ENCODE measurements at regions not wholly inside any gene's neighbourhood (a gene's known extent, or its start where the extent isn't known, plus 50 kb on each side); places are given as distances from the start of the nearest gene placed in this dataset.

DNA sequence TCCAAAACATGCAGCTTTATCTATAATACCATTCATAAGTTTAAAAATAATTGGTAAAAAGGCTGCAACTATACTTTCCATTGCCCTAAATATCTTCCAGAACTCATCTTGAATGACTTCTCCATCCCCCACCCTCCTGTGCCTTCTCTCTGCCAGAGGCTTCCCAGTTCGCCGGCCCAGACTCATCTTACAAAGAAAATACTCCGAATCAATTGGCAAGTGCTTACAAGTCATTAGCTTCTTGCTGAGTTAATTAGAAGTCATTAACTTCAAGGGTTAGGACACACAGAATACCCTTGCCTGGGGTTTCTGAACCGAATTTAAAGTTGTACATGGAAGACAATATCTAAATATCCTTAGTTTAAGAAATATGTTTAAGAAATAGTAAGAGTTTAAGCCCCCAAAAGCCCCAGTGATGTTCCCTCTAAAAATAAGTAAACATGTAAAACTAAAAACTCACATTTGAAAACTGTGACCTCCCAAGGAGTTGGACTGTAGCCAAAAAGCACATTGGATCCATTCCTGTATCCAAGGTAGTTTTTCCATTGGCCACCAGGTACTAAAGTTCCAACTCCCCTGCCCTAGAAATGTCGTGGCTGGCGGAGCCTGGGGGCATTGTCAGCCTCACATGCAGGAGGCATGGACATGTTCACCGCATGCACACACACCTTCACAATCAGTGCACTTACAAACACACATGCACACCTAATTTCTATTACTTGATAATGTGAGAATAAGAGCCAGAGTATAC, 535.2 kb upstream of the FAT1 start:
- H3K4me3 ChIP-seq (ENCODE audit: low read length): no peak overlapping the region
- no peaks in the 10 kb centered on the region for H3K9me3 ChIP-seq (ENCODE audit: control insufficient read depth, insufficient read depth, low read length)
- no peaks in the 10 kb centered on the region for H3K4me1 ChIP-seq (ENCODE audit: control insufficient read depth, insufficient read depth, low read length)
- H3K36me3 ChIP-seq (ENCODE audit: control insufficient read depth, insufficient read depth, low read length): no peaks in the 10 kb centered on the region
- WGBS (ENCODE audit: insufficient coverage, insufficient read length): no CpG with 5 or more reads among the region's 7 CpGs
- no peaks in the 10 kb centered on the region for H3K27me3 ChIP-seq (ENCODE audit: control insufficient read depth, insufficient read depth, low read length)
- no peak for DNase-seq (ENCODE audit: low read depth, low spot score)
- no peak overlapping the region for H3K27ac ChIP-seq (ENCODE audit: low read length)

DNA sequence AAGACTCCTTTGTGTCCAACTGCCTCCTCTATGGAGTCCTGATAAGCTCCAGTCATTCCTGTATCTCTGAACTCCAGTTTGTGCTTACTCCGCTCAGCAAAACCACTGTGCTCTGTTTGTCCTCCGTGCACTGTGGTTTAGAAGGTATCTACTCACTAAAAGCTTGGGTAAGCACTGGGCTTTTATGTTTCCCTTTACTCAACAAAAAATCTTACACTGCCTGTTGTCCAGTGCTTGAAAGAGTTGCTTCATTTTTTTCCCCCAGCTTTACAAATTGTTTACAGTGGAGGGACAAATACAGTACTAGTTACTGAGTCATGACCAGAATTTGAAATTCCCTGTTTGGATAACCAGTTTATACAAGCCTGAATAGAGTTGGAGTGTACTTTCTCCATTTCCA, 545.3 kb upstream of the FAT1 start:
- Histone ChIP-seq H3K4me1 (ENCODE audit: control insufficient read depth, insufficient read depth, low read length) (no peaks in the 10 kb centered on the region), H3K36me3 (ENCODE audit: control insufficient read depth, insufficient read depth, low read length) (no peaks in the 10 kb centered on the region), H3K4me3 (ENCODE audit: low read length) (no peak overlapping the region), H3K27me3 (ENCODE audit: control insufficient read depth, insufficient read depth, low read length) (no peaks in the 10 kb centered on the region), H3K27ac (ENCODE audit: low read length) (no peak overlapping the region), H3K9me3 (ENCODE audit: control insufficient read depth, insufficient read depth, low read length) (no peaks in the 10 kb centered on the region)
- DNase-seq (ENCODE audit: low read depth, low spot score): no peak
- WGBS (ENCODE audit: insufficient coverage, insufficient read length): no CpG with 5 or more reads among the region's 2 CpGs

DNA sequence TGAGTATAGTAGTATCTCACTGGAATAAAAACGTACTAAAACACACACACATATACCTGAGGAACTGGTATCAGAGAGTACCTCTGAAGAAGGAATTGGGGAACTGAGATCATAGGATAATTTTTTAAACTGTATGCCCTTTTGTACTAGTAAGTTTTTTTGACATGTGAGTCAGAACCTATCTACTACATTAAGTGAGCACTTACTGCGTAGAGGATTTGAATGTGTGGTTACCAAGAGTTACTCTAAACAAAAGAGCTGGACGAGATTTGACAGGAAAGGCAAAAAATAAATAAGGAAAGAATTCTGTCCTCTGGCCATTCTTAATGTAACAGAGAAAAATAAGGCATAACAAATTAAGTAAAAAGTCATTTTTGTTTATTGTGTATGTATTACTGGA, 546.5 kb upstream of the FAT1 start:
- Histone ChIP-seq H3K36me3 (ENCODE audit: control insufficient read depth, insufficient read depth, low read length) (no peaks in the 10 kb centered on the region), H3K4me1 (ENCODE audit: control insufficient read depth, insufficient read depth, low read length) (no peaks in the 10 kb centered on the region), H3K4me3 (ENCODE audit: low read length) (no peak overlapping the region), H3K27ac (ENCODE audit: low read length) (no peak overlapping the region), H3K9me3 (ENCODE audit: control insufficient read depth, insufficient read depth, low read length) (no peaks in the 10 kb centered on the region), H3K27me3 (ENCODE audit: control insufficient read depth, insufficient read depth, low read length) (no peaks in the 10 kb centered on the region)
- no CpG with 5 or more reads among the region's 3 CpGs for WGBS (ENCODE audit: insufficient coverage, insufficient read length)
- no peak for DNase-seq (ENCODE audit: low read depth, low spot score)

DNA sequence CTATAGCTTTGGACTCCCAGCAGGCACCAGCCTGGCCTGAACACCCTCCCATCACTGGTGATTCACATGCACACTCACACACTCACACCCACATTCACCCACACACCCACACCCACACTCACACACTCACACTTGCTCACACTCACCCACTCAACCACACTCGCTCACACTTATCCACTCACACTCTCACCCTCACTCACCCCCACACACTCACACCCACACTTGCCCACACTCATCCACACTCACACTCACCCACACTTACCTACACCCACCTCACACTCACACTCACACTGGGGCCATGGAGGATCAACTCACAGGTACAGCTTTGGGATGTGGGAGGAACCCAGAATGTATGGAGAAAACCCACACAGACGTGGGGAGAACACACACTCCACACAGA, 548.2 kb upstream of the FAT1 start:
- no peak overlapping the region for H3K27ac ChIP-seq (ENCODE audit: low read length)
- 100% methylated on average over 1 of the region's 2 CpGs for WGBS (ENCODE audit: insufficient coverage, insufficient read length)
- no peaks in the 10 kb centered on the region for H3K9me3 ChIP-seq (ENCODE audit: control insufficient read depth, insufficient read depth, low read length)
- H3K36me3 ChIP-seq (ENCODE audit: control insufficient read depth, insufficient read depth, low read length): no peaks in the 10 kb centered on the region
- no peaks in the 10 kb centered on the region for H3K4me1 ChIP-seq (ENCODE audit: control insufficient read depth, insufficient read depth, low read length)
- no peaks in the 10 kb centered on the region for H3K27me3 ChIP-seq (ENCODE audit: control insufficient read depth, insufficient read depth, low read length)
- DNase-seq (ENCODE audit: low read depth, low spot score): no peak
- H3K4me3 ChIP-seq (ENCODE audit: low read length): no peak overlapping the region

DNA sequence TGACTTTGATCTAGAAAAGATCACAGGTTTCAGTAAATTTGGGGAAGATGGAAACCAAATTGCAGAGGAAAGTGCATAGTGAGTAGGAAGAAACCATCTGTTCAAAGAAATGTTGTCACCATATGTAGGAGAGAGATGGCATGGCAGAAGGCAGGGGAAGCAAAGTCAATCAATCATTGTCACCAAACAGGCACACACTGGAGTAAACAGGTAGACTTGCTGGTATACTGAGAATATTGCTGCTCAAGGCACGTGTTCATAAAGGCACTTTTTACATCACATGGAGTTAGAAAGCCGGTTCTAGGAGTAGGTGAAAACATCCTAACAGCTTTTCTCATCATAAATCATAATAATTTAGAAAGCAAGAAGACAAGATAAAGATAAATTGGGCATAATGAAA, 550.5 kb upstream of the FAT1 start:
- H3K4me1 ChIP-seq (ENCODE audit: control insufficient read depth, insufficient read depth, low read length): no peaks in the 10 kb centered on the region
- no peaks in the 10 kb centered on the region for H3K27me3 ChIP-seq (ENCODE audit: control insufficient read depth, insufficient read depth, low read length)
- no peaks in the 10 kb centered on the region for H3K36me3 ChIP-seq (ENCODE audit: control insufficient read depth, insufficient read depth, low read length)
- no peak overlapping the region for H3K4me3 ChIP-seq (ENCODE audit: low read length)
- DNase-seq (ENCODE audit: low read depth, low spot score): no peak
- H3K9me3 ChIP-seq (ENCODE audit: control insufficient read depth, insufficient read depth, low read length): no peaks in the 10 kb centered on the region
- no peak overlapping the region for H3K27ac ChIP-seq (ENCODE audit: low read length)
- WGBS (ENCODE audit: insufficient coverage, insufficient read length): no CpG with 5 or more reads among the region's 2 CpGs

DNA sequence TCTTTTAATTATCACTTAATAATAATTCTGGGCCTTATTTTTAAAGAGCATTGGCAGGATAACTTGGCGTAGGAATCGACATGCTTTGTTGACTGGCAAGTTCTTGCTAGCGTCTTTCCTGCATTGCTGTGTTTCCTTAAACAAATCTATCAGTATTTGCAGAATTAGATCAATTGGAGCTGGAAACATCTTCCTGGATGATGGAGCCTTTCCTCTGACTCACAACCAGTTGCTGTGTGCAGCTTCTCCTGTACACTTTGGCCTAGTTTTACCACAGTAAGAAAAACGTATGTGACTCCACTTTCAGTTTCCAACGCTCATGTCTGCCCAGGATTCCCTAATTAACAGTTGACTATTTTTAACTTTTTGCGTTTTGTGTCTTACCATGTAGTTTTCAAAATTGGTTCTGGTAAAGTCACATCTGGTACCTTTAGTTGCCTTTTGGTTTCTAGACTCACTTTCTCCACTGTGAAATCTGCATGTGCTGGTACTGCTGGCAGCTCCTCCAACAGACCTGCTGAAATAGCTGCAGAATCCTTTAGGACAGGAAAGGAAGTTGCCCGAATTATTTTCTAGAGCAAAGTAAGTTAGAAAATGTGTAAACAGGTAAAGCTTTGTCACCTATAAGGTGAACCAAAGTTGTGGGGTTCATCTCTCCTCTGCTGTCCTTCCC, 553.2 kb upstream of the FAT1 start:
- H3K4me1 ChIP-seq (ENCODE audit: control insufficient read depth, insufficient read depth, low read length): no peaks in the 10 kb centered on the region
- no peaks in the 10 kb centered on the region for H3K27me3 ChIP-seq (ENCODE audit: control insufficient read depth, insufficient read depth, low read length)
- H3K4me3 ChIP-seq (ENCODE audit: low read length): no peak overlapping the region
- H3K36me3 ChIP-seq (ENCODE audit: control insufficient read depth, insufficient read depth, low read length): no peaks in the 10 kb centered on the region
- H3K27ac ChIP-seq (ENCODE audit: low read length): no peak overlapping the region
- no peak for DNase-seq (ENCODE audit: low read depth, low spot score)
- no CpG with 5 or more reads among the region's 7 CpGs for WGBS (ENCODE audit: insufficient coverage, insufficient read length)
- H3K9me3 ChIP-seq (ENCODE audit: control insufficient read depth, insufficient read depth, low read length): no peaks in the 10 kb centered on the region

DNA sequence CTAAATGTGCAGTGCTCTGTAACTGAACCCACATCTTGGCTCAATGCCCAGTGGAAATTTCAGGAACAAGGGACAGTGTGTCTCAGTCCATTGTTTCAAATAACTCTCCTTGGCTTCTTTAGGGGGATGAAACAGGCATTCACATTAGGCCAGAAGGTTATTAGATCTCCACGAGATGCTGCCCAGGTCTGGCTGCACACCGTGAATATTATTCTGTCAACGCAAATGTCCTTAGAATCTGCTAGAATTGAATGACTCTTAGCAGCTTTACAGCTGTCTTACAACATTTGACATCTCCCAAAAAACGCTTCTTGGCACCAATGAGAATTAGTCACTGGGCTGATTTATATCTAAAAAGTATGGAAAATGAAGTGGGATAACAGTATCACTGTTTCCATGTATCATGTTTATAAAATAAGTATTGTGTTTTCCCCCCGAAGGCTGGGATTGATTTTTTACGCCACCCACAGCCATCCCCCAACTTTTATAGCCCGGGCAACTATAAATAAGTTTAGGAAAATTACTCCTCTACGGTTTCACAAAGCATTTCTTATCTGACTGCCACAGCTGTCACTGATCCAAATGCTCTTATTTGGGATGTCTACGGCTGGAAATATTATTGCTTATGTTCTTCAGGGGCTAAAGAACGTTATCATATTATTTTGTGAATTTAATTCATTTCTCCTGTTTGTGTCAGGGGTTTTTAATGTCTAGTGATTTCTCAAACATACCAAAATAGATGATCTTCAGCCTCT, 559.7 kb upstream of the FAT1 start:
- Histone ChIP-seq H3K27me3 (ENCODE audit: control insufficient read depth, insufficient read depth, low read length) (no peaks in the 10 kb centered on the region), H3K4me1 (ENCODE audit: control insufficient read depth, insufficient read depth, low read length) (no peaks in the 10 kb centered on the region), H3K4me3 (ENCODE audit: low read length) (no peak overlapping the region), H3K27ac (ENCODE audit: low read length) (no peak overlapping the region), H3K9me3 (ENCODE audit: control insufficient read depth, insufficient read depth, low read length) (no peaks in the 10 kb centered on the region), H3K36me3 (ENCODE audit: control insufficient read depth, insufficient read depth, low read length) (no peaks in the 10 kb centered on the region)
- no peak for DNase-seq (ENCODE audit: low read depth, low spot score)
- no CpG with 5 or more reads among the region's 10 CpGs for WGBS (ENCODE audit: insufficient coverage, insufficient read length)

DNA sequence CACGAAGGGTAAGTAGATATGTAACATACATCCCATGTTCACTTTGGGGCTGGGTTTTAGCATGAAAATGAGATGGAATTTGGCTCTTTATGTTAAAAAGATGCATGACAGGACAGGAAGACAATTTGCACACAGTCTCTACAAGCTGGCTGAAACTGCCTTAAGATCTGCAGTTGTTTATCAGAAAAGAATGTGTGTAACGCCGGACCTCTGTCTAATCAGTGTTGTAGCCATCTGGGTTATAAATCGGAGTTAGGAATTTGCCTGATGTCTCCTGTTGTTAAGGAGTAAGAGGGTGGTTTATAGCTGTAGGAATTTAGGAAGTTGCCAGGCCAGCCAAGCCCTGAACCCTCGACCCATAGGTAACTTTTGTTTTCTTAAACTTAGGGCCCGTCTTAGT, 562.9 kb upstream of the FAT1 start:
- Histone ChIP-seq H3K4me3 (ENCODE audit: low read length) (no peak overlapping the region), H3K36me3 (ENCODE audit: control insufficient read depth, insufficient read depth, low read length) (no peaks in the 10 kb centered on the region), H3K27me3 (ENCODE audit: control insufficient read depth, insufficient read depth, low read length) (no peaks in the 10 kb centered on the region), H3K4me1 (ENCODE audit: control insufficient read depth, insufficient read depth, low read length) (no peaks in the 10 kb centered on the region), H3K9me3 (ENCODE audit: control insufficient read depth, insufficient read depth, low read length) (no peaks in the 10 kb centered on the region), H3K27ac (ENCODE audit: low read length) (no peak overlapping the region)
- no CpG with 5 or more reads among the region's 6 CpGs for WGBS (ENCODE audit: insufficient coverage, insufficient read length)
- DNase-seq (ENCODE audit: low read depth, low spot score): no peak

DNA sequence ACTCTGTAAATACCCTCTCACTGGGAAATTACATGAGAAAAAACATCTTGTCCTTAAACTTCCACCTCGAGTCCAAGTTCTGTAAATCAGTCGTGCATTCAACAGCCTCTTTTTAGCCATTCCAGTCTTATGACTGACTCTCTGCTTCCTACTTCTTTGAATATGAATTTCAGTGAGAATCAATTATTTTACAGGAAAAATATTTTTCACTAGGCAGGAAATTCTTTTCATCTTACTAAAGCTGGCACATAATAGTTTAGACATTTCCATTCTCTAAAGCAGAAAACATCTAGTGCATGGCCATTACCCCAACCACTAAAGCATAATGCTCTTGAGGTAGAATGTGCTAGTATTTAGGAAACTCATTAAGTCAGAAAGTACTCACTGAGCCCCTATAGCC, 565.7 kb upstream of the FAT1 start:
- H3K4me3 ChIP-seq (ENCODE audit: low read length): no peak overlapping the region
- no peak overlapping the region for H3K27ac ChIP-seq (ENCODE audit: low read length)
- no peaks in the 10 kb centered on the region for H3K9me3 ChIP-seq (ENCODE audit: control insufficient read depth, insufficient read depth, low read length)
- no peaks in the 10 kb centered on the region for H3K36me3 ChIP-seq (ENCODE audit: control insufficient read depth, insufficient read depth, low read length)
- H3K27me3 ChIP-seq (ENCODE audit: control insufficient read depth, insufficient read depth, low read length): no peaks in the 10 kb centered on the region
- DNase-seq (ENCODE audit: low read depth, low spot score): no peak
- WGBS (ENCODE audit: insufficient coverage, insufficient read length): no CpG with 5 or more reads among the region's 2 CpGs
- H3K4me1 ChIP-seq (ENCODE audit: control insufficient read depth, insufficient read depth, low read length): no peaks in the 10 kb centered on the region

DNA sequence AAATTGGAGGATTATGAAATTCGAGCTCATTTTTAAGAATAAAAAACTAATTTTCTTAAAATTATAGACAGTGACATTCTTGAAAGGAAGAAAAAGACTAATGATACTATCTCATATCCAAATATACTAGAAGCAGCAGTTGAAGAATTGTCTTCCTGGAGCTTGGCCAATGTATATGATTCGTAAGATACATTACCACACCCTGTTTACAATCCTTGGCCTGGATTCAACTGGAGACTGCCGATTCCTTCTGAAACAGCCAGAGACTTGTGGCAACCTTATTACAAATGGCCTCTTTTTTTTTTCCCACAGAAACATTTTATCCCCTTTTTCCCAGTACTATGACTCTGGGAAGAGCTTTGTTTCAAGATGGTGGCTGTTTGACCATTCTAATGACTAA, 571.2 kb upstream of the FAT1 start:
- no CpG with 5 or more reads among the region's 3 CpGs for WGBS (ENCODE audit: insufficient coverage, insufficient read length)
- no peaks in the 10 kb centered on the region for H3K4me1 ChIP-seq (ENCODE audit: control insufficient read depth, insufficient read depth, low read length)
- no peaks in the 10 kb centered on the region; the same call in 1 of the 2 replicates for H3K9me3 ChIP-seq (ENCODE audit: control insufficient read depth, insufficient read depth, low read length)
- no peaks in the 10 kb centered on the region for H3K27me3 ChIP-seq (ENCODE audit: control insufficient read depth, insufficient read depth, low read length)
- H3K36me3 ChIP-seq (ENCODE audit: control insufficient read depth, insufficient read depth, low read length): no peaks in the 10 kb centered on the region
- DNase-seq (ENCODE audit: low read depth, low spot score): no peak
- H3K27ac ChIP-seq (ENCODE audit: low read length): no peak overlapping the region
- no peak overlapping the region for H3K4me3 ChIP-seq (ENCODE audit: low read length)

Measured in iPS DF 6.9 (cell line).